MM.1S (cell line): ENCODE measurements at regions not wholly inside any gene's neighbourhood (a gene's known extent, or its start where the extent isn't known, plus 50 kb on each side); places are given as distances from the start of the nearest gene placed in this dataset.
"Not testable (repeated sequence)": the region's sequence is repeated elsewhere in the genome, so short reads cannot be mapped to it uniquely, and the experiment has no call there.

Experiments
- DNase-seq: peaks from one replicate; pipeline ENCODE4 v3.0.0-alpha.2; 2015
- H2AFZ ChIP-seq: fragments of 300-600 bp; sonication (generic); 2 replicates; pipeline ENCODE4 v1.6.0; 2016; ENCODE audit warnings: antibody characterized with exemption, low read length
- H3F3A ChIP-seq: fragments of 300-600 bp; sonication (generic); 2 replicates; pipeline ENCODE4 v1.6.1; 2016; ENCODE audit warnings: mild to moderate bottlenecking, antibody characterized with exemption, low read length, moderate library complexity, mixed read lengths; ENCODE audit not compliant: insufficient read depth
- H3K27ac ChIP-seq: fragments of 300-600 bp; sonication (generic); 2 replicates; pipeline ENCODE4 v1.5.1; 2016; ENCODE audit warnings: mild to moderate bottlenecking, low read length
- H3K27me3 ChIP-seq: fragments of 300-600 bp; sonication (generic); replicated peaks from 2 replicates; pipeline ENCODE4 v1.6.0; 2016; ENCODE audit warnings: low read length; ENCODE audit not compliant: insufficient read depth
- H3K36me3 ChIP-seq: fragments of 300-600 bp; sonication (generic); replicated peaks from 2 replicates; pipeline ENCODE4 v1.6.1; 2016; ENCODE audit warnings: mild to moderate bottlenecking, low read length, mixed read lengths; ENCODE audit not compliant: insufficient read depth
- H3K4me1 ChIP-seq: fragments of 300-600 bp; sonication (generic); 2 replicates; pipeline ENCODE4 v1.6.1; 2016; ENCODE audit warnings: low read length, mixed read lengths
- H3K4me2 ChIP-seq: fragments of 300-600 bp; sonication (generic); 2 replicates; pipeline ENCODE4 v1.6.0; 2016; ENCODE audit warnings: low read depth, low read length
- H3K4me3 ChIP-seq: fragments of 300-600 bp; sonication (generic); 2 replicates; pipeline ENCODE4 v1.5.1; 2016; ENCODE audit warnings: low read length, mixed read lengths
- H3K79me2 ChIP-seq: fragments of 300-600 bp; sonication (generic); 2 replicates; pipeline ENCODE4 v1.6.1; 2016; ENCODE audit warnings: mixed run types, low read length, mixed read lengths
- H3K9ac ChIP-seq: fragments of 300-600 bp; sonication (generic); 2 replicates; pipeline ENCODE4 v1.6.1; 2016; ENCODE audit warnings: low read length, mixed read lengths
- H3K9me2 ChIP-seq: fragments of 300-600 bp; sonication (generic); replicated peaks from 2 replicates; pipeline ENCODE4 v1.6.1; 2016; ENCODE audit warnings: mild to moderate bottlenecking, low read length, mixed read lengths; ENCODE audit not compliant: insufficient read depth
- H3K9me3 ChIP-seq: fragments of 300-600 bp; sonication (generic); replicated peaks from 2 replicates; pipeline ENCODE4 v1.6.1; 2016; ENCODE audit warnings: mild to moderate bottlenecking, low read length, mixed read lengths; ENCODE audit not compliant: insufficient read depth
- H4K20me1 ChIP-seq: fragments of 300-600 bp; sonication (generic); 2 replicates; pipeline ENCODE4 v1.6.1; 2016; ENCODE audit warnings: mild to moderate bottlenecking, low read length, moderate library complexity, mixed read lengths; ENCODE audit not compliant: insufficient read depth
- CTCF ChIP-seq: fragments of 300-600 bp; sonication (generic); IDR thresholded peaks from 2 replicates; pipeline ENCODE4 v1.5.1; 2016; ENCODE audit warnings: antibody characterized with exemption, low read length, mixed read lengths
- EZH2 ChIP-seq: fragments of 300-600 bp; sonication (generic); optimal IDR thresholded peaks from 2 replicates; pipeline ENCODE3; 2017; ENCODE audit warnings: low read depth, mild to moderate bottlenecking, antibody characterized with exemption, low read length, mixed read lengths
- EZH2phosphoT487 ChIP-seq: fragments of 300-600 bp; sonication (generic); IDR thresholded peaks from 2 replicates; pipeline ENCODE4 v1.6.1; 2018; ENCODE audit warnings: antibody characterized with exemption, low read length

- no peak for TF ChIP-seq EZH2phosphoT487
- Histone ChIP-seq H3K4me1 (peaks cover 8% of the 10 kb centered on the region), H3K36me3 (no peaks in the 10 kb centered on the region), H3K9ac (no peak overlapping the region), H2AFZ (no peak overlapping the region), H3K4me3 (no peak overlapping the region), H3K9me3 (no peaks in the 10 kb centered on the region), H3K27me3 (no peaks in the 10 kb centered on the region), H3K4me2 (no peak overlapping the region), H4K20me1 (no peaks in the 10 kb centered on the region), H3K79me2 (no peaks in the 10 kb centered on the region), H3F3A (no peaks in the 10 kb centered on the region), H3K9me2 (no peaks in the 10 kb centered on the region), H3K27ac (no peak overlapping the region)
- DNase-seq: no peak
These were observed 226.7 kb upstream of the PRDM1 start for GRCh38 chr6:105859457-105859856.

GRCh38 chr6:105858639-105859038, 227.5 kb upstream of the PRDM1 start:
- H3K4me1 ChIP-seq, H3K27me3 ChIP-seq, H3K4me3 ChIP-seq, H4K20me1 ChIP-seq, H2AFZ ChIP-seq, H3K36me3 ChIP-seq, H3K9ac ChIP-seq, H3K4me2 ChIP-seq, H3K27ac ChIP-seq, H3K9me3 ChIP-seq, H3F3A ChIP-seq, H3K9me2 ChIP-seq, H3K79me2 ChIP-seq, DNase-seq: not testable (repeated sequence)

GRCh38 chr6:105855433-105855832, 230.7 kb upstream of the PRDM1 start:
- peaks cover 8% of the 10 kb centered on the region for H3K4me1 ChIP-seq
- H4K20me1 ChIP-seq: no peaks in the 10 kb centered on the region
- no peaks in the 10 kb centered on the region for H3K9me2 ChIP-seq
- no peak overlapping the region for H3K27ac ChIP-seq
- no peak overlapping the region for H3K4me2 ChIP-seq
- H2AFZ ChIP-seq: no peak overlapping the region
- H3K27me3 ChIP-seq: no peaks in the 10 kb centered on the region
- H3K36me3 ChIP-seq: no peaks in the 10 kb centered on the region
- no peak overlapping the region for H3K9ac ChIP-seq
- no peak for DNase-seq
- no peaks in the 10 kb centered on the region for H3K79me2 ChIP-seq
- TF ChIP-seq EZH2phosphoT487: no peak
- TF ChIP-seq CTCF: no peak
- no peak for TF ChIP-seq EZH2
- no peaks in the 10 kb centered on the region for H3K9me3 ChIP-seq
- H3F3A ChIP-seq: no peaks in the 10 kb centered on the region
- H3K4me3 ChIP-seq: no peak overlapping the region

GRCh38 chr6:105853979-105854378, 232.2 kb upstream of the PRDM1 start:
- not testable (repeated sequence) for H2AFZ ChIP-seq, H3K36me3 ChIP-seq

GRCh38 chr6:105851606-105852005, 234.5 kb upstream of the PRDM1 start:
- no peaks in the 10 kb centered on the region for H3K4me1 ChIP-seq
- no peaks in the 10 kb centered on the region for H3K36me3 ChIP-seq
- no peak for DNase-seq
- H3K4me2 ChIP-seq: no peak overlapping the region
- H2AFZ ChIP-seq: no peak overlapping the region
- H3K9me2 ChIP-seq: no peaks in the 10 kb centered on the region
- H3K27ac ChIP-seq: no peak overlapping the region
- no peak for TF ChIP-seq EZH2phosphoT487
- TF ChIP-seq EZH2: no peak
- no peak for TF ChIP-seq CTCF
- no peaks in the 10 kb centered on the region for H4K20me1 ChIP-seq
- H3K9ac ChIP-seq: no peak overlapping the region
- H3K27me3 ChIP-seq: no peaks in the 10 kb centered on the region
- no peak overlapping the region for H3K4me3 ChIP-seq
- H3K79me2 ChIP-seq: no peaks in the 10 kb centered on the region
- no peaks in the 10 kb centered on the region for H3F3A ChIP-seq
- no peaks in the 10 kb centered on the region for H3K9me3 ChIP-seq

More at GRCh38 chr6:105853979-105854378, 232.2 kb upstream of the PRDM1 start:
- H3K4me2 ChIP-seq, H3K9me3 ChIP-seq, H3K79me2 ChIP-seq, H3K4me3 ChIP-seq, H3K9ac ChIP-seq, H3K27me3 ChIP-seq, H3K27ac ChIP-seq, H3F3A ChIP-seq, H3K9me2 ChIP-seq, H4K20me1 ChIP-seq, DNase-seq, H3K4me1 ChIP-seq: not testable (repeated sequence)
